Testis (tissue), 2 donors: ENCODE measurements at regions not wholly inside any gene's neighbourhood (a gene's known extent, or its start where the extent isn't known, plus 50 kb on each side); places are given as distances from the start of the nearest gene placed in this dataset.

Source experiments
- POLR2A ChIP-seq: fragments of 450-650 bp; IDR thresholded peaks from one replicate; pipeline ENCODE4 v1.6.1; 2017; ENCODE audit warnings: antibody characterized with exemption, mild to moderate bottlenecking, moderate library complexity
- TF ChIP-seq, protein P1 (sequence below), 3 experiments: fragments of 450-650 bp in 2 of 3; fragments of 200-600 bp in 1 of 3; sonication (generic) in 1 of 3; IDR thresholded peaks; one replicate each; pipeline ENCODE4 v1.5.1; 2016 to 2019; ENCODE audit warnings: antibody characterized with exemption in 3 of 3, mild to moderate bottlenecking in 2 of 3, moderate library complexity in 1 of 3

DNA sequence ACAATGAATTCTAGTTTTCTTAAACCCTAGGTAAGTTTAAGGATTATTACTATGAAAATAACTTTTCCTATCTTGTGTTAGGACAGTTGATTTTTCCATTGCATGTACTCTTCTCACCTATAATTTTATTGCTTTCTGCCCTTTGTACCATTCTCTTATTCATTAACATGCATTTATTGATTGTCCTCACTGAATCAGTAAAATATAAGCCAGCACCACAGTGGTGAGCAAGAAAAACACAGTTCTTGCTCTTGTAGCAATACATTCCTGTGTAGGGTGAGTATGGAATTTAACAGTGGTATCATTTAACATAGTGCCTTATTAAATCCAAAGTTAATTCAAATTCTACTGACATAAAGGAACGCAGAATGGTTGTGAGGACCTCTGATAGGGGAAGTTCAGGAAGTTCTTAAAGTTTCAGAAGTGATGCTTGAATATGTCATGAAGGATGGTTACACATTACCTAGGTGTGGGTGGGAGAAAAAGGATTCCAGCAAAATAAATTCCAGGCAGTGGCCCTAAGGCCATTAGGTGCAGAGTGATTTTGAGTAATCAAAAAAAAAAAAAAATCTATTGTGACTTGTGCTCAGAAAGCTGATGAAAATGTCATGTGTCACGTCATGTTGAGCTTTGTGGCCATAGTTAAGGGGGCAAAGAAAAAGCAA lies 104.7 kb upstream of the DSEL start:
- TF ChIP-seq, protein P1, sequence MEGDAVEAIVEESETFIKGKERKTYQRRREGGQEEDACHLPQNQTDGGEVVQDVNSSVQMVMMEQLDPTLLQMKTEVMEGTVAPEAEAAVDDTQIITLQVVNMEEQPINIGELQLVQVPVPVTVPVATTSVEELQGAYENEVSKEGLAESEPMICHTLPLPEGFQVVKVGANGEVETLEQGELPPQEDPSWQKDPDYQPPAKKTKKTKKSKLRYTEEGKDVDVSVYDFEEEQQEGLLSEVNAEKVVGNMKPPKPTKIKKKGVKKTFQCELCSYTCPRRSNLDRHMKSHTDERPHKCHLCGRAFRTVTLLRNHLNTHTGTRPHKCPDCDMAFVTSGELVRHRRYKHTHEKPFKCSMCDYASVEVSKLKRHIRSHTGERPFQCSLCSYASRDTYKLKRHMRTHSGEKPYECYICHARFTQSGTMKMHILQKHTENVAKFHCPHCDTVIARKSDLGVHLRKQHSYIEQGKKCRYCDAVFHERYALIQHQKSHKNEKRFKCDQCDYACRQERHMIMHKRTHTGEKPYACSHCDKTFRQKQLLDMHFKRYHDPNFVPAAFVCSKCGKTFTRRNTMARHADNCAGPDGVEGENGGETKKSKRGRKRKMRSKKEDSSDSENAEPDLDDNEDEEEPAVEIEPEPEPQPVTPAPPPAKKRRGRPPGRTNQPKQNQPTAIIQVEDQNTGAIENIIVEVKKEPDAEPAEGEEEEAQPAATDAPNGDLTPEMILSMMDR (IDR thresholded peaks at IDR 0.05), result no peak
- TF ChIP-seq POLR2A, result no peak
